Neural progenitor cell (in vitro differentiated cells): ENCODE measurements at regions not wholly inside any gene's neighbourhood (a gene's known extent, or its start where the extent isn't known, plus 50 kb on each side); places are given as distances from the start of the nearest gene placed in this dataset.

Experiments used
- CTCF ChIP-seq: fragments of 200-600 bp; sonication (generic); IDR thresholded peaks from 2 replicates; pipeline ENCODE4 v1.5.1; 2017; ENCODE audit warnings: antibody characterized with exemption, mild to moderate bottlenecking
- EZH2 ChIP-seq: fragments of 200-600 bp; sonication (generic); IDR thresholded peaks from 2 replicates; pipeline ENCODE4 v1.6.1; 2017; ENCODE audit warnings: antibody characterized with exemption, mild to moderate bottlenecking, moderate library complexity
- EZH2phosphoT487 ChIP-seq: fragments of 200-600 bp; sonication (generic); IDR thresholded peaks from 2 replicates; pipeline ENCODE4 v1.6.1; 2017; ENCODE audit warnings: antibody characterized with exemption

GRCh38 chr4:100721490-100721889 is 203.7 kb upstream of the EMCN start:
- no peak for TF ChIP-seq CTCF
- TF ChIP-seq EZH2 = no peak
- TF ChIP-seq EZH2phosphoT487 = no peak
